ENCODE measurements at regions not wholly inside any gene's neighbourhood (a gene's known extent, or its start where the extent isn't known, plus 50 kb on each side); places are given as distances from the start of the nearest gene placed in this dataset.

GRCh38 chr2:14358339-14358738, 274.2 kb upstream of the LRATD1 start:
- Histone ChIP-seq H3K27me3 (ENCODE audit: control insufficient read depth, insufficient read depth, low read length) (no peaks in the 10 kb centered on the region), H3K36me3 (ENCODE audit: control insufficient read depth, insufficient read depth, low read length) (no peaks in the 10 kb centered on the region), H3K4me3 (ENCODE audit: low read depth, low read length) (no peak overlapping the region)
- no peak for TF ChIP-seq CTCF (IDR thresholded peaks at IDR 0.05; ENCODE audit: insufficient read depth, low read length, poor library complexity, severe bottlenecking)
- no peak for DNase-seq (ENCODE audit: low read depth)

GRCh38 chr2:14358774-14359173, 273.7 kb upstream of the LRATD1 start:
- no peaks in the 10 kb centered on the region for H3K27me3 ChIP-seq (ENCODE audit: control insufficient read depth, insufficient read depth, low read length)
- DNase-seq (ENCODE audit: low read depth) = no peak
- no peak overlapping the region for H3K4me3 ChIP-seq (ENCODE audit: low read depth, low read length)
- no peak for TF ChIP-seq CTCF (IDR thresholded peaks at IDR 0.05; ENCODE audit: insufficient read depth, low read length, poor library complexity, severe bottlenecking)
- H3K36me3 ChIP-seq (ENCODE audit: control insufficient read depth, insufficient read depth, low read length) = no peaks in the 10 kb centered on the region

- no peak for TF ChIP-seq CTCF (IDR thresholded peaks at IDR 0.05; ENCODE audit: insufficient read depth, low read length, poor library complexity, severe bottlenecking)
- no peak for DNase-seq (ENCODE audit: low read depth)
- Histone ChIP-seq H3K4me3 (ENCODE audit: low read depth, low read length) (no peak overlapping the region), H3K36me3 (ENCODE audit: control insufficient read depth, insufficient read depth, low read length) (no peaks in the 10 kb centered on the region), H3K27me3 (ENCODE audit: control insufficient read depth, insufficient read depth, low read length) (no peaks in the 10 kb centered on the region)
These were observed 269.4 kb upstream of the LRATD1 start for GRCh38 chr2:14363137-14363536.

- TF ChIP-seq CTCF (IDR thresholded peaks at IDR 0.05; ENCODE audit: insufficient read depth, low read length, poor library complexity, severe bottlenecking) = no peak
- H3K4me3 ChIP-seq (ENCODE audit: low read depth, low read length) = no peak overlapping the region
- DNase-seq (ENCODE audit: low read depth) = no peak
- no peaks in the 10 kb centered on the region for H3K36me3 ChIP-seq (ENCODE audit: control insufficient read depth, insufficient read depth, low read length)
- H3K27me3 ChIP-seq (ENCODE audit: control insufficient read depth, insufficient read depth, low read length) = no peaks in the 10 kb centered on the region
These were observed 268.5 kb upstream of the LRATD1 start for GRCh38 chr2:14363976-14364375.

- H3K27me3 ChIP-seq (ENCODE audit: control insufficient read depth, insufficient read depth, low read length) = no peaks in the 10 kb centered on the region
- H3K36me3 ChIP-seq (ENCODE audit: control insufficient read depth, insufficient read depth, low read length) = no peaks in the 10 kb centered on the region
- no peak for DNase-seq (ENCODE audit: low read depth)
- H3K4me3 ChIP-seq (ENCODE audit: low read depth, low read length) = no peak overlapping the region
- no peak for TF ChIP-seq CTCF (IDR thresholded peaks at IDR 0.05; ENCODE audit: insufficient read depth, low read length, poor library complexity, severe bottlenecking)
These were observed 268.0 kb upstream of the LRATD1 start for GRCh38 chr2:14364471-14364870.

GRCh38 chr2:14385043-14385442, 247.5 kb upstream of the LRATD1 start:
- DNase-seq (ENCODE audit: low read depth) = no peak
- no peaks in the 10 kb centered on the region for H3K36me3 ChIP-seq (ENCODE audit: control insufficient read depth, insufficient read depth, low read length)
- peak; percentile 31 for TF ChIP-seq CTCF (IDR thresholded peaks at IDR 0.05; ENCODE audit: insufficient read depth, low read length, poor library complexity, severe bottlenecking)
- no peaks in the 10 kb centered on the region for H3K27me3 ChIP-seq (ENCODE audit: control insufficient read depth, insufficient read depth, low read length)
- H3K4me3 ChIP-seq (ENCODE audit: low read depth, low read length) = no peak overlapping the region

Data from kidney epithelial cell (primary cell).